Urinary bladder (tissue), 3 donors: ENCODE measurements at regions not wholly inside any gene's neighbourhood (a gene's known extent, or its start where the extent isn't known, plus 50 kb on each side); places are given as distances from the start of the nearest gene placed in this dataset.

ENCODE experiments used
- DNase-seq: peaks from one replicate; pipeline ENCODE4 v3.0.0-alpha.2; 2015; ENCODE audit errors: extremely low spot score
- H3K27ac ChIP-seq: one replicate; pipeline ENCODE4 v1.5.1; 2013; ENCODE audit warnings: low read depth, mild to moderate bottlenecking, moderate library complexity
- H3K36me3 ChIP-seq: one replicate; pipeline ENCODE4 v1.6.1; 2013; ENCODE audit warnings: mild to moderate bottlenecking, moderate library complexity; ENCODE audit not compliant: insufficient read depth
- H3K4me1 ChIP-seq: one replicate; pipeline ENCODE4 v1.6.1; 2013; ENCODE audit warnings: mild to moderate bottlenecking, moderate library complexity; ENCODE audit not compliant: insufficient read depth
- H3K4me3 ChIP-seq: one replicate; pipeline ENCODE4 v1.5.1; 2013; ENCODE audit warnings: low read depth, low read length
- WGBS: extraction: QIAGEN DNeasy Blood & Tissue Kit; methylation state at CpG from one replicate; pipeline ENCODE4 v1.1.7; 2013; 5-methylcytosine and 5-hydroxymethylcytosine counted together
- donor health status: healthy with polysubstance abuse.
- donor health status: healthy.

GRCh38 chr2:30310371-30310770 lies 79.0 kb downstream of the LBH start:
- H3K27ac ChIP-seq, result no peak overlapping the region
- no peak for DNase-seq
- 95% methylated on average over 5 of the region's 5 CpGs for WGBS
- no peak overlapping the region for H3K4me3 ChIP-seq
- no peaks in the 10 kb centered on the region for H3K36me3 ChIP-seq
- no peaks in the 10 kb centered on the region for H3K4me1 ChIP-seq

GRCh38 chr2:30310955-30311354 lies 79.6 kb downstream of the LBH start:
- WGBS, result 85% methylated on average over 5 of the region's 5 CpGs
- DNase-seq, result no peak
- Histone ChIP-seq H3K36me3 (no peaks in the 10 kb centered on the region), H3K4me1 (no peaks in the 10 kb centered on the region), H3K27ac (no peak overlapping the region), H3K4me3 (no peak overlapping the region)

GRCh38 chr2:30311711-30312110 lies 80.4 kb downstream of the LBH start:
- Histone ChIP-seq H3K4me3 (no peak overlapping the region), H3K27ac (no peak overlapping the region), H3K4me1 (no peaks in the 10 kb centered on the region), H3K36me3 (no peaks in the 10 kb centered on the region)
- 94% methylated on average over 2 of the region's 2 CpGs for WGBS
- no peak for DNase-seq

GRCh38 chr2:30312916-30313315 lies 81.6 kb downstream of the LBH start:
- H3K36me3 ChIP-seq, result no peaks in the 10 kb centered on the region
- H3K4me1 ChIP-seq, result no peaks in the 10 kb centered on the region
- H3K4me3 ChIP-seq, result no peak overlapping the region
- WGBS, result 100% methylated on average over 1 of the region's 1 CpG
- DNase-seq, result no peak
- no peak overlapping the region for H3K27ac ChIP-seq

GRCh38 chr2:30314981-30315380 lies 83.6 kb downstream of the LBH start:
- H3K4me1 ChIP-seq, result no peaks in the 10 kb centered on the region
- no peaks in the 10 kb centered on the region for H3K36me3 ChIP-seq
- WGBS, result 88% methylated on average over 3 of the region's 3 CpGs
- H3K4me3 ChIP-seq, result no peak overlapping the region
- no peak for DNase-seq
- no peak overlapping the region for H3K27ac ChIP-seq

GRCh38 chr2:30315391-30316063 lies 84.2 kb downstream of the LBH start:
- H3K4me3 ChIP-seq, result no peak overlapping the region
- H3K36me3 ChIP-seq, result no peaks in the 10 kb centered on the region
- 81% methylated on average over 3 of the region's 3 CpGs for WGBS
- no peak overlapping the region for H3K27ac ChIP-seq
- no peak for DNase-seq
- H3K4me1 ChIP-seq, result no peaks in the 10 kb centered on the region

- no peak for DNase-seq
- H3K4me3 ChIP-seq, result no peak overlapping the region
- H3K36me3 ChIP-seq, result no peaks in the 10 kb centered on the region
- no peak overlapping the region for H3K27ac ChIP-seq
- H3K4me1 ChIP-seq, result no peaks in the 10 kb centered on the region
- WGBS, result over 99% methylated on average over 2 of the region's 2 CpGs
Measured at GRCh38 chr2:30316408-30316807, 85.1 kb downstream of the LBH start.

- Histone ChIP-seq H3K27ac (no peak overlapping the region), H3K4me1 (no peaks in the 10 kb centered on the region), H3K4me3 (no peak overlapping the region), H3K36me3 (no peaks in the 10 kb centered on the region)
- 55% methylated on average over 8 of the region's 8 CpGs for WGBS
- no peak for DNase-seq
Measured at GRCh38 chr2:30318987-30319782, 87.9 kb downstream of the LBH start.

- WGBS, result 65% methylated on average over 3 of the region's 3 CpGs
- DNase-seq, result no peak
- H3K27ac ChIP-seq, result no peak overlapping the region
- no peaks in the 10 kb centered on the region for H3K36me3 ChIP-seq
- H3K4me3 ChIP-seq, result no peak overlapping the region
- H3K4me1 ChIP-seq, result no peaks in the 10 kb centered on the region
Measured at GRCh38 chr2:30321466-30321865, 90.1 kb downstream of the LBH start.

- DNase-seq, result no peak
- WGBS, result 91% methylated on average over 7 of the region's 7 CpGs
- no peaks in the 10 kb centered on the region for H3K4me1 ChIP-seq
- H3K36me3 ChIP-seq, result no peaks in the 10 kb centered on the region
- no peak overlapping the region for H3K4me3 ChIP-seq
- no peak overlapping the region for H3K27ac ChIP-seq
Measured at GRCh38 chr2:30323499-30323898, 92.2 kb downstream of the LBH start.

GRCh38 chr2:30324245-30324908 lies 93.0 kb downstream of the LBH start:
- no peak overlapping the region for H3K4me3 ChIP-seq
- H3K36me3 ChIP-seq, result no peaks in the 10 kb centered on the region
- no peaks in the 10 kb centered on the region for H3K4me1 ChIP-seq
- DNase-seq, result no peak
- no peak overlapping the region for H3K27ac ChIP-seq
- WGBS, result 92% methylated on average over 4 of the region's 4 CpGs

GRCh38 chr2:30325600-30326328 lies 94.4 kb downstream of the LBH start:
- H3K27ac ChIP-seq, result no peak overlapping the region
- WGBS, result 94% methylated on average over 4 of the region's 4 CpGs
- no peaks in the 10 kb centered on the region for H3K4me1 ChIP-seq
- H3K36me3 ChIP-seq, result no peaks in the 10 kb centered on the region
- DNase-seq, result no peak
- no peak overlapping the region for H3K4me3 ChIP-seq

GRCh38 chr2:30326497-30326896 lies 95.2 kb downstream of the LBH start:
- no peaks in the 10 kb centered on the region for H3K36me3 ChIP-seq
- H3K4me1 ChIP-seq, result no peaks in the 10 kb centered on the region
- H3K4me3 ChIP-seq, result no peak overlapping the region
- no peak for DNase-seq
- 92% methylated on average over 6 of the region's 6 CpGs for WGBS
- H3K27ac ChIP-seq, result no peak overlapping the region
